Fibroblast of lung (primary cell): ENCODE measurements at regions not wholly inside any gene's neighbourhood (a gene's known extent, or its start where the extent isn't known, plus 50 kb on each side); places are given as distances from the start of the nearest gene placed in this dataset.

Source experiments
- DNase-seq, 2 donors: peaks; one replicate each; pipeline versions ENCODE4 v3.0.0 to v3.0.0-alpha.2; 2010; ENCODE audit warnings: low read depth in 2 of 2
- H2AFZ ChIP-seq: 2 replicates; pipeline ENCODE4 v1.5.1; 2012; ENCODE audit warnings: low read length, control low read depth, inconsistent platforms
- H3K27ac ChIP-seq: 2 replicates; pipeline ENCODE4 v1.5.1; 2011; ENCODE audit warnings: low read length, control low read depth; ENCODE audit not compliant: insufficient read depth
- H3K27me3 ChIP-seq: 2 replicates; pipeline ENCODE4 v1.5.1; 2011; ENCODE audit warnings: mild to moderate bottlenecking, low read length; ENCODE audit not compliant: control insufficient read depth, insufficient read depth
- H3K36me3 ChIP-seq: 2 replicates; pipeline ENCODE4 v1.5.1; 2011; ENCODE audit warnings: low read length; ENCODE audit not compliant: control insufficient read depth, insufficient read depth
- H3K4me1 ChIP-seq: 2 replicates; pipeline ENCODE4 v1.5.1; 2011; ENCODE audit warnings: low read length; ENCODE audit not compliant: control insufficient read depth, insufficient read depth; ENCODE audit errors: extremely low read depth
- H3K4me2 ChIP-seq: 2 replicates; pipeline ENCODE4 v1.5.1; 2011; ENCODE audit warnings: low read length, control low read depth; ENCODE audit not compliant: insufficient read depth; ENCODE audit errors: extremely low read depth
- H3K4me3 ChIP-seq, 4 experiments: fragments of 200-600 bp in 1 of 4; sonication (generic) in 1 of 4; replicated peaks in 1 of 4; 2 replicates each; pipeline ENCODE4 v1.5.1; 2011 to 2016; ENCODE audit warnings: low read length in 4 of 4, low read depth in 3 of 4, mild to moderate bottlenecking in 3 of 4, control low read depth in 2 of 4, inconsistent platforms in 1 of 4, mixed read lengths in 1 of 4; ENCODE audit not compliant: insufficient read depth in 1 of 4; ENCODE audit errors: control extremely low read depth in 1 of 4
- H3K79me2 ChIP-seq: 2 replicates; pipeline ENCODE4 v1.5.1; 2012; ENCODE audit warnings: mild to moderate bottlenecking, low read length, inconsistent platforms; ENCODE audit not compliant: control insufficient read depth, insufficient read depth
- H3K9ac ChIP-seq: 2 replicates; pipeline ENCODE4 v1.5.1; 2011; ENCODE audit warnings: mild to moderate bottlenecking, low read length, control low read depth; ENCODE audit not compliant: insufficient read depth
- H3K9me3 ChIP-seq: 2 replicates; pipeline ENCODE4 v1.5.1; 2012; ENCODE audit warnings: low read depth, low read length; ENCODE audit not compliant: control insufficient read depth, insufficient read depth
- H4K20me1 ChIP-seq: 2 replicates; pipeline ENCODE4 v1.5.1; 2011; ENCODE audit warnings: low read length; ENCODE audit not compliant: control insufficient read depth, insufficient read depth; ENCODE audit errors: extremely low read depth
- CTCF ChIP-seq, 2 donors: IDR thresholded peaks in 1 of 2; conservative IDR thresholded peaks in 1 of 2; 1 replicate in 1 of 2; 2 replicates in 1 of 2; pipeline ENCODE4 v1.5.1; 2011 to 2012; ENCODE audit warnings: low read length in 2 of 2, control low read depth in 1 of 2, inconsistent platforms in 1 of 2, low read depth in 1 of 2, mild to moderate bottlenecking in 1 of 2
- EZH2 ChIP-seq: IDR thresholded peaks from 2 replicates; pipeline ENCODE4 v1.5.1; 2012; ENCODE audit warnings: low read length, control low read depth, mild to moderate bottlenecking; ENCODE audit errors: missing control alignments

- H3K4me2 ChIP-seq, result no peak overlapping the region
- H3K27me3 ChIP-seq, result peaks cover 4% of the 10 kb centered on the region
- no peak overlapping the region for H3K9ac ChIP-seq
- H3K27ac ChIP-seq, result no peak overlapping the region
- H3K9me3 ChIP-seq, result no peaks in the 10 kb centered on the region
- H3K4me1 ChIP-seq, result peaks cover 16% of the 10 kb centered on the region
- TF ChIP-seq CTCF (conservative IDR thresholded peaks at IDR 0.05 in 1 of 2, IDR thresholded peaks at IDR 0.05 in 1 of 2; ENCODE audit: low read depth in 1 of 2, low read length in 2 of 2), result peak; percentile 20 to 38
- TF ChIP-seq EZH2, result no peak
- H3K4me3 ChIP-seq, result no peak overlapping the region
- no peaks in the 10 kb centered on the region for H3K36me3 ChIP-seq
- no peaks in the 10 kb centered on the region for H4K20me1 ChIP-seq
- H3K79me2 ChIP-seq, result no peaks in the 10 kb centered on the region
- no peak overlapping the region for H2AFZ ChIP-seq
- no peak for DNase-seq
Observed at GRCh38 chr9:91033797-91034196, 232.2 kb downstream of the SYK start.

- H2AFZ ChIP-seq, result no peak overlapping the region
- H3K9ac ChIP-seq, result no peak overlapping the region
- no peaks in the 10 kb centered on the region for H4K20me1 ChIP-seq
- H3K4me1 ChIP-seq, result peaks cover 16% of the 10 kb centered on the region
- H3K9me3 ChIP-seq, result no peaks in the 10 kb centered on the region
- no peak for TF ChIP-seq CTCF (conservative IDR thresholded peaks at IDR 0.05 in 1 of 2, IDR thresholded peaks at IDR 0.05 in 1 of 2; ENCODE audit: low read depth in 1 of 2, low read length in 2 of 2)
- no peak for TF ChIP-seq EZH2
- H3K79me2 ChIP-seq, result no peaks in the 10 kb centered on the region
- no peak overlapping the region for H3K27ac ChIP-seq
- no peak overlapping the region for H3K4me2 ChIP-seq
- H3K27me3 ChIP-seq, result peaks cover 4% of the 10 kb centered on the region
- no peaks in the 10 kb centered on the region for H3K36me3 ChIP-seq
- DNase-seq, result no peak
- H3K4me3 ChIP-seq, result no peak overlapping the region
Observed at GRCh38 chr9:91034521-91034920, 232.9 kb downstream of the SYK start.

GRCh38 chr9:91034976-91035824 is 233.6 kb downstream of the SYK start:
- Histone ChIP-seq H3K27ac (no peak overlapping the region), H4K20me1 (no peaks in the 10 kb centered on the region), H3K9me3 (no peaks in the 10 kb centered on the region), H3K79me2 (no peaks in the 10 kb centered on the region), H2AFZ (no peak overlapping the region), H3K27me3 (peaks cover 4% of the 10 kb centered on the region), H3K36me3 (no peaks in the 10 kb centered on the region), H3K4me1 (peaks cover 16% of the 10 kb centered on the region), H3K9ac (no peak overlapping the region), H3K4me3 (no peak overlapping the region), H3K4me2 (no peak overlapping the region)
- TF ChIP-seq CTCF (conservative IDR thresholded peaks at IDR 0.05 in 1 of 2, IDR thresholded peaks at IDR 0.05 in 1 of 2; ENCODE audit: low read depth in 1 of 2, low read length in 2 of 2) (no peak), EZH2 (no peak)
- DNase-seq, result no peak
